GM19239 (cell line): ENCODE measurements at regions not wholly inside any gene's neighbourhood (a gene's known extent, or its start where the extent isn't known, plus 50 kb on each side); places are given as distances from the start of the nearest gene placed in this dataset.
"Not testable (repeated sequence)": the region's sequence is repeated elsewhere in the genome, so short reads cannot be mapped to it uniquely, and the experiment has no call there.

Source experiments
- DNase-seq: peaks from one replicate; pipeline ENCODE4 v3.0.0; 2011; ENCODE audit warnings: low spot score; ENCODE audit not compliant: insufficient read length
- FAIRE-seq: peaks from 2 replicates; lab custom pipeline; 2011; peaks lifted over from hg19 to GRCh38; lab: Jason Lieb, UNC

GRCh38 chr5:162886717-162887116 lies 550.7 kb upstream of the CCNG1 start:
- FAIRE-seq (no peak), DNase-seq (no peak)

GRCh38 chr5:162888268-162888667 lies 549.1 kb upstream of the CCNG1 start:
- no peak for DNase-seq
- FAIRE-seq = no peak

- DNase-seq = no peak
- FAIRE-seq = no peak
Measured at GRCh38 chr5:162911873-162912272, 525.5 kb upstream of the CCNG1 start.

- FAIRE-seq (no peak), DNase-seq (no peak)
Measured at GRCh38 chr5:162916368-162916767, 521.0 kb upstream of the CCNG1 start.

- FAIRE-seq (no peak), DNase-seq (no peak)
Measured at GRCh38 chr5:162929104-162929503, 508.3 kb upstream of the CCNG1 start.

- FAIRE-seq (no peak), DNase-seq (no peak)
Measured at GRCh38 chr5:162931501-162931900, 505.9 kb upstream of the CCNG1 start.

GRCh38 chr5:162939991-162940390 lies 497.4 kb upstream of the CCNG1 start:
- no peak for DNase-seq
- FAIRE-seq = no peak

GRCh38 chr5:162948677-162949076 lies 488.7 kb upstream of the CCNG1 start:
- FAIRE-seq (no peak), DNase-seq (no peak)

- DNase-seq (no peak), FAIRE-seq (no peak)
Measured at GRCh38 chr5:162956570-162956969, 480.8 kb upstream of the CCNG1 start.

GRCh38 chr5:162964144-162964543 lies 473.3 kb upstream of the CCNG1 start:
- DNase-seq, FAIRE-seq: not testable (repeated sequence)

- FAIRE-seq (no peak), DNase-seq (no peak)
Measured at GRCh38 chr5:162990063-162990462, 447.3 kb upstream of the CCNG1 start.

GRCh38 chr5:162990856-162991497 lies 446.4 kb upstream of the CCNG1 start:
- peak; percentile 47 for FAIRE-seq
- no peak for DNase-seq

GRCh38 chr5:162995568-162995967 lies 441.8 kb upstream of the CCNG1 start:
- no peak for FAIRE-seq
- no peak for DNase-seq

GRCh38 chr5:162996053-162996452 lies 441.3 kb upstream of the CCNG1 start:
- no peak for FAIRE-seq
- DNase-seq = no peak

- DNase-seq (no peak), FAIRE-seq (no peak)
Measured at GRCh38 chr5:163005949-163006348, 431.4 kb upstream of the CCNG1 start.

- DNase-seq (no peak), FAIRE-seq (no peak)
Measured at GRCh38 chr5:163022582-163023128, 414.7 kb upstream of the CCNG1 start.

- DNase-seq (no peak), FAIRE-seq (no peak)
Measured at GRCh38 chr5:163023846-163024245, 413.5 kb upstream of the CCNG1 start.

GRCh38 chr5:163024936-163025335 lies 412.5 kb upstream of the CCNG1 start:
- FAIRE-seq (no peak), DNase-seq (no peak)

GRCh38 chr5:163033656-163034055 lies 403.7 kb upstream of the CCNG1 start:
- DNase-seq (no peak), FAIRE-seq (no peak)

GRCh38 chr5:163041254-163041653 lies 396.1 kb upstream of the CCNG1 start:
- DNase-seq = no peak
- no peak for FAIRE-seq

- FAIRE-seq (no peak), DNase-seq (no peak)
Measured at GRCh38 chr5:163079618-163080017, 357.8 kb upstream of the CCNG1 start.

GRCh38 chr5:163089230-163089629 lies 348.2 kb upstream of the CCNG1 start:
- DNase-seq (no peak), FAIRE-seq (no peak)
